K562 (cell line): ENCODE measurements at regions not wholly inside any gene's neighbourhood (a gene's known extent, or its start where the extent isn't known, plus 50 kb on each side); places are given as distances from the start of the nearest gene placed in this dataset.

ENCODE experiments used
- BRCA1 ChIP-seq, 2 experiments: fragments of 450-650 bp in 1 of 2; sonication (generic) in 1 of 2; formaldehyde crosslinking in 1 of 2; IDR thresholded peaks; 2 replicates each; pipeline versions ENCODE4 v1.5.0 to v1.6.1; 2017 to 2020; ENCODE audit warnings: mild to moderate bottlenecking in 1 of 2, missing genetic modification reagents in 1 of 2
- CTCF ChIP-seq, 3 experiments: IDR thresholded peaks in 2 of 3; conservative IDR thresholded peaks in 1 of 3; 2 replicates each; pipeline ENCODE4 v1.5.1; 2011 to 2012; ENCODE audit warnings: low read length in 3 of 3, mild to moderate bottlenecking in 3 of 3, control low read depth in 2 of 3, improper control_type of control experiment in 1 of 3, inconsistent platforms in 1 of 3, low read depth in 1 of 3, mixed read lengths in 1 of 3, moderate library complexity in 1 of 3; ENCODE audit not compliant: insufficient read depth in 2 of 3
- EHMT2 ChIP-seq: fragments of 450-650 bp; IDR thresholded peaks from 2 replicates; pipeline ENCODE4 v1.6.1; 2018; ENCODE audit warnings: antibody characterized with exemption
- KLF16 ChIP-seq: IDR thresholded peaks from 2 replicates; pipeline ENCODE4 v1.6.1; 2016; ENCODE audit warnings: antibody characterized with exemption
- MAFK ChIP-seq: IDR thresholded peaks from 2 replicates; pipeline ENCODE4 v1.6.1; 2011; ENCODE audit warnings: low read length, improper control_type of control experiment
- RAD51 ChIP-seq: fragments of 450-650 bp; IDR thresholded peaks from 2 replicates; pipeline ENCODE4 v1.7.1; 2016; ENCODE audit warnings: low read depth, mild to moderate bottlenecking, borderline replicate concordance
- SLC30A9 ChIP-seq: fragments of 250-450 bp; sonication (Bioruptor Pico); IDR thresholded peaks from 2 replicates; pipeline ENCODE4 v1.8.0; 2022; ENCODE audit warnings: mild to moderate bottlenecking, moderate library complexity
- TAF1 ChIP-seq: IDR thresholded peaks from 2 replicates; pipeline ENCODE4 v1.6.1; 2011; ENCODE audit warnings: mild to moderate bottlenecking, low read length, moderate library complexity; ENCODE audit not compliant: insufficient read depth, control insufficient read depth, severe bottlenecking; ENCODE audit errors: extremely low read depth
- YY1 ChIP-seq, 3 experiments: IDR thresholded peaks; 2 replicates each; pipeline ENCODE4 v1.6.1; 2011; ENCODE audit warnings: low read length in 2 of 3, mild to moderate bottlenecking in 2 of 3, moderate library complexity in 2 of 3, borderline replicate concordance in 1 of 3, control low read depth in 1 of 3, low read depth in 1 of 3; ENCODE audit not compliant: insufficient read depth in 3 of 3, insufficient replicate concordance in 2 of 3, control insufficient read depth in 1 of 3, insufficient read length in 1 of 3; ENCODE audit errors: extremely low read depth in 1 of 3
- ZNF707 ChIP-seq: fragments of 250-450 bp; sonication (Bioruptor Pico); conservative IDR thresholded peaks from 2 replicates; pipeline ENCODE4 v1.8.0; 2022; ENCODE audit warnings: inconsistent platforms, mild to moderate bottlenecking, moderate library complexity

GRCh38 chr2:228669690-228670089, 488.2 kb upstream of the SPHKAP start:
- TF ChIP-seq ZNF707 (CRISPR knock-in tag) (no peak), KLF16 (no peak), EHMT2 (no peak), RAD51 (no peak), CTCF (IDR thresholded peaks at IDR 0.05 in 2 of 3, conservative IDR thresholded peaks at IDR 0.05 in 1 of 3; ENCODE audit: insufficient read depth in 2 of 3, low read depth in 1 of 3, low read length in 3 of 3) (no peak), BRCA1 (IDR thresholded peaks at IDR 0.05) (no peak), BRCA1 (CRISPR knock-in tag; IDR thresholded peaks at IDR 0.05) (no peak), YY1 (IDR thresholded peaks at IDR 0.05; ENCODE audit: borderline replicate concordance in 1 of 3, control insufficient read depth in 1 of 3, extremely low read depth in 1 of 3, insufficient read depth in 3 of 3, insufficient read length in 1 of 3, insufficient replicate concordance in 2 of 3, low read depth in 1 of 3, low read length in 2 of 3) (no peak), SLC30A9 (CRISPR knock-in tag) (no peak), MAFK (no peak), TAF1 (no peak)
